MCF 10A (cell line): ENCODE measurements at regions not wholly inside any gene's neighbourhood (a gene's known extent, or its start where the extent isn't known, plus 50 kb on each side); places are given as distances from the start of the nearest gene placed in this dataset.

Experiments
- BruUV-seq: library from RNA; stranded (reverse); fragments of 400-500 nt; replicated peaks from 2 replicates; lab custom pipeline; 2021; lab: Mats Ljungman, UMichigan
- CTCF ChIA-PET: fragments of 300-600 bp; sonication (Branson Sonifier 250); formaldehyde crosslinking; extraction: SDS; loops from one replicate; lab custom pipeline; 2021; ENCODE audit warnings: antibody characterized with exemption, inconsistent platforms; lab: Yijun Ruan, JAX
- POLR2A ChIA-PET: fragments of 300-600, 350-650 bp; sonication (Branson Sonifier 250); formaldehyde crosslinking; extraction: SDS; loops from one replicate; lab custom pipeline; 2020; ENCODE audit warnings: antibody characterized with exemption, inconsistent platforms; lab: Yijun Ruan, JAX
- DNase-seq: peaks from one replicate; pipeline ENCODE4 v3.0.0-alpha.2; 2018; ENCODE audit not compliant: unreplicated experiment
- H3K27ac Mint-ChIP-seq: one replicate; pipeline ENCODE4 v1.8.0; 2022; ENCODE audit warnings: mild to moderate bottlenecking, low read depth, mixed read lengths; ENCODE audit not compliant: unreplicated experiment
- H3K27me3 Mint-ChIP-seq: one replicate; pipeline ENCODE4 v1.8.0; 2022; ENCODE audit warnings: mixed read lengths; ENCODE audit not compliant: insufficient read depth, unreplicated experiment
- H3K36me3 Mint-ChIP-seq: one replicate; pipeline ENCODE4 v1.8.0; 2022; ENCODE audit warnings: mild to moderate bottlenecking, moderate library complexity, mixed read lengths; ENCODE audit not compliant: insufficient read depth, unreplicated experiment
- H3K4me1 Mint-ChIP-seq: one replicate; pipeline ENCODE4 v1.8.0; 2022; ENCODE audit warnings: mixed read lengths; ENCODE audit not compliant: insufficient read depth, unreplicated experiment
- H3K4me3 Mint-ChIP-seq: one replicate; pipeline ENCODE4 v1.8.0; 2022; ENCODE audit warnings: mild to moderate bottlenecking, moderate library complexity, mixed read lengths; ENCODE audit not compliant: unreplicated experiment
- H3K9me3 Mint-ChIP-seq: one replicate; pipeline ENCODE4 v1.8.0; 2022; ENCODE audit warnings: mixed read lengths; ENCODE audit not compliant: unreplicated experiment
- intact Hi-C: fragments of 100-400 bp; cut with micrococcal nuclease; formaldehyde crosslinking; loops from 2 replicates; pipeline ENCODE4 v1.14.1; 2022
- TF ChIP-seq, protein P1 (sequence below): fragments of 200-600 bp; IDR thresholded peaks from one replicate; pipeline ENCODE4 v1.8.0; 2022; ENCODE audit warnings: antibody characterized with exemption, mild to moderate bottlenecking; ENCODE audit not compliant: unreplicated experiment

GRCh38 chr1:112092656-112093371 lies 103.3 kb upstream of the KCND3 start:
- H3K27ac Mint-ChIP-seq = no peak overlapping the region
- ChIA-PET CTCF (interaction anchor here (1.0 kb wide), 1 partner anchor 277 kb away, joined by 3 read pairs; no protein-coding TSS in a partner anchor), POLR2A (no interaction called here)
- no peaks in the 10 kb centered on the region for H3K9me3 Mint-ChIP-seq
- H3K27me3 Mint-ChIP-seq = peaks cover 75% of the 10 kb centered on the region
- no peaks in the 10 kb centered on the region for H3K36me3 Mint-ChIP-seq
- TF ChIP-seq, protein P1, sequence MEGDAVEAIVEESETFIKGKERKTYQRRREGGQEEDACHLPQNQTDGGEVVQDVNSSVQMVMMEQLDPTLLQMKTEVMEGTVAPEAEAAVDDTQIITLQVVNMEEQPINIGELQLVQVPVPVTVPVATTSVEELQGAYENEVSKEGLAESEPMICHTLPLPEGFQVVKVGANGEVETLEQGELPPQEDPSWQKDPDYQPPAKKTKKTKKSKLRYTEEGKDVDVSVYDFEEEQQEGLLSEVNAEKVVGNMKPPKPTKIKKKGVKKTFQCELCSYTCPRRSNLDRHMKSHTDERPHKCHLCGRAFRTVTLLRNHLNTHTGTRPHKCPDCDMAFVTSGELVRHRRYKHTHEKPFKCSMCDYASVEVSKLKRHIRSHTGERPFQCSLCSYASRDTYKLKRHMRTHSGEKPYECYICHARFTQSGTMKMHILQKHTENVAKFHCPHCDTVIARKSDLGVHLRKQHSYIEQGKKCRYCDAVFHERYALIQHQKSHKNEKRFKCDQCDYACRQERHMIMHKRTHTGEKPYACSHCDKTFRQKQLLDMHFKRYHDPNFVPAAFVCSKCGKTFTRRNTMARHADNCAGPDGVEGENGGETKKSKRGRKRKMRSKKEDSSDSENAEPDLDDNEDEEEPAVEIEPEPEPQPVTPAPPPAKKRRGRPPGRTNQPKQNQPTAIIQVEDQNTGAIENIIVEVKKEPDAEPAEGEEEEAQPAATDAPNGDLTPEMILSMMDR = no peak
- BruUV-seq = no TSS peak
- no peak overlapping the region for H3K4me3 Mint-ChIP-seq
- H3K4me1 Mint-ChIP-seq = no peaks in the 10 kb centered on the region
- no peak for DNase-seq
- intact Hi-C loops = no loop called here

DNA sequence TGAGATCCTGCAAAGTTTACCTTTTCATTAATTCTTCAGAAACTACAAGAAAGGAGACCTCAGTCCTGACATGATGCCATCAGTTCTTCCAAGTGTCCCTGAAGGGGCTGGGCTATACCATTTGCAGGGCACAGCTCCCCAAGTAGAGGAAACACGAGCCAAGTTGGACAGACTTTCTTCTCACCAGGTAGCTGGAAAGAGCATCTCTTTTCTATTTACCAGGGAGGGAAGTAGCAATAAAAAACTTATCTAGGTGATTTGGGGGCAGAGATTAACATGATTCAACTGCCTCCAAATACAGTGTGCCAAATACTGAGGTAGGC lies 103.9 kb upstream of the KCND3 start:
- no peak for DNase-seq
- no peaks in the 10 kb centered on the region for H3K9me3 Mint-ChIP-seq
- no peaks in the 10 kb centered on the region for H3K36me3 Mint-ChIP-seq
- no peak overlapping the region for H3K4me3 Mint-ChIP-seq
- H3K27me3 Mint-ChIP-seq = peaks cover 70% of the 10 kb centered on the region
- no TSS peak for BruUV-seq
- CTCF ChIA-PET = interaction anchor here (0.7 kb wide), 1 partner anchor 267 kb away, joined by 3 read pairs; no protein-coding TSS in a partner anchor
- H3K4me1 Mint-ChIP-seq = no peaks in the 10 kb centered on the region
- POLR2A ChIA-PET = no interaction called here
- intact Hi-C loops = no loop called here
- TF ChIP-seq, protein P1 = no peak
- H3K27ac Mint-ChIP-seq = no peak overlapping the region

DNA sequence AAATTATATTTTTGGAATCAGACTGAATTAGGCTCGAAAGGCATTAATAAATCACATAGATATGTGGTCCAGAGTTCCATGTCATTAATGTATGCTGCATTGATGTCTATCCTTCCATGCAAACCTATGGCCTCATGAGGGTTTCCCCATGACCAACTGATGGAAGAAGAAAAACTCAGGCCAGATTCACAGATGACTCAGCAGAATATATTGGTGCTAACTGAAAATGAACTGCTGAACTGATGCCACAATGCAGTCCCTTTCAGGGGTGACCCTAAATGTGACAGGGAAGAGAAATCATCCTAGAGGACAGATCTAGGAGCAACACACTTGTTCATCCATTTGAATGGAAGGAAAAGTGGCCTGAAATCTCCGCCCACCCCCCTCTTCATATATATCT lies 110.5 kb upstream of the KCND3 start:
- peaks cover 12% of the 10 kb centered on the region for H3K27me3 Mint-ChIP-seq
- ChIA-PET POLR2A (no interaction called here), CTCF (no interaction called here)
- TF ChIP-seq, protein P1 = no peak
- H3K27ac Mint-ChIP-seq = no peak overlapping the region
- H3K9me3 Mint-ChIP-seq = no peaks in the 10 kb centered on the region
- H3K4me3 Mint-ChIP-seq = no peak overlapping the region
- H3K4me1 Mint-ChIP-seq = no peaks in the 10 kb centered on the region
- BruUV-seq = no TSS peak
- intact Hi-C loops = no loop called here
- DNase-seq = no peak
- no peaks in the 10 kb centered on the region for H3K36me3 Mint-ChIP-seq

GRCh38 chr1:112105557-112105956 lies 116.1 kb upstream of the KCND3 start:
- DNase-seq = no peak
- ChIA-PET POLR2A (no interaction called here), CTCF (no interaction called here)
- H3K36me3 Mint-ChIP-seq = no peaks in the 10 kb centered on the region
- intact Hi-C loops = no loop called here
- H3K9me3 Mint-ChIP-seq = no peaks in the 10 kb centered on the region
- no TSS peak for BruUV-seq
- no peak overlapping the region for H3K27ac Mint-ChIP-seq
- no peak overlapping the region for H3K4me3 Mint-ChIP-seq
- no peaks in the 10 kb centered on the region for H3K4me1 Mint-ChIP-seq
- peaks cover 33% of the 10 kb centered on the region for H3K27me3 Mint-ChIP-seq
- TF ChIP-seq, protein P1 = no peak
